Activated CD8-positive, alpha-beta memory T cell treated with anti-CD3 and anti-CD28 coated beads, Interleukin-2, amount 50 U/mL, for 48 hours (primary cell): ENCODE measurements at regions not wholly inside any gene's neighbourhood (a gene's known extent, or its start where the extent isn't known, plus 50 kb on each side); places are given as distances from the start of the nearest gene placed in this dataset.
A peak's percentile ranks its signal among the peaks of the same experiment; 100 is the strongest.
"Not testable (repeated sequence)": the region's sequence is repeated elsewhere in the genome, so short reads cannot be mapped to it uniquely, and the experiment has no call there.

Source experiments
- DNase-seq: peaks from one replicate; pipeline ENCODE4 v3.0.0-alpha.2; 2020

- no peak for DNase-seq
Observed at GRCh38 chr16:17936766-17937402, 399.7 kb downstream of the NPIPA8 start.

- no peak for DNase-seq
Observed at GRCh38 chr16:17930280-17930679, 406.3 kb downstream of the NPIPA8 start.

- no peak for DNase-seq
Observed at GRCh38 chr16:17926866-17927399, 409.6 kb downstream of the NPIPA8 start.

GRCh38 chr16:17926461-17926860, 410.1 kb downstream of the NPIPA8 start:
- no peak for DNase-seq

- no peak for DNase-seq
Observed at GRCh38 chr16:17925761-17926160, 410.8 kb downstream of the NPIPA8 start.

- DNase-seq = peak; percentile 75
Observed at GRCh38 chr16:17921357-17921978, 415.1 kb downstream of the NPIPA8 start.

GRCh38 chr16:17917316-17918019, 419.1 kb downstream of the NPIPA8 start:
- DNase-seq = no peak

- DNase-seq = no peak
Observed at GRCh38 chr16:17915791-17916190, 420.7 kb downstream of the NPIPA8 start.

GRCh38 chr16:17914168-17914567, 422.4 kb downstream of the NPIPA8 start:
- no peak for DNase-seq

- DNase-seq = not testable (repeated sequence)
Observed at GRCh38 chr16:17911578-17911977, 425.0 kb downstream of the NPIPA8 start.

- not testable (repeated sequence) for DNase-seq
Observed at GRCh38 chr16:17906626-17907025, 429.9 kb downstream of the NPIPA8 start.

- no peak for DNase-seq
Observed at GRCh38 chr16:17901309-17901708, 430.5 kb upstream of the XYLT1 start.

- no peak for DNase-seq
Observed at GRCh38 chr16:17899141-17899540, 428.4 kb upstream of the XYLT1 start.

- DNase-seq = no peak
Observed at GRCh38 chr16:17887963-17888362, 417.2 kb upstream of the XYLT1 start.

- DNase-seq = no peak
Observed at GRCh38 chr16:17885659-17886207, 415.0 kb upstream of the XYLT1 start.

GRCh38 chr16:17877821-17878360, 407.1 kb upstream of the XYLT1 start:
- DNase-seq = no peak

GRCh38 chr16:17866996-17867395, 396.2 kb upstream of the XYLT1 start:
- DNase-seq = no peak

- no peak for DNase-seq
Observed at GRCh38 chr16:17861981-17862479, 391.3 kb upstream of the XYLT1 start.

GRCh38 chr16:17858061-17858460, 387.3 kb upstream of the XYLT1 start:
- DNase-seq = no peak

GRCh38 chr16:17853958-17854357, 383.2 kb upstream of the XYLT1 start:
- DNase-seq = no peak

GRCh38 chr16:17852977-17853702, 382.4 kb upstream of the XYLT1 start:
- no peak for DNase-seq

- no peak for DNase-seq
Observed at GRCh38 chr16:17850581-17851250, 380.0 kb upstream of the XYLT1 start.
